H1 (cell line): ENCODE measurements at regions not wholly inside any gene's neighbourhood (a gene's known extent, or its start where the extent isn't known, plus 50 kb on each side); places are given as distances from the start of the nearest gene placed in this dataset.

Source experiments
- RAD21 ChIP-seq, 2 experiments: IDR thresholded peaks in 1 of 2; conservative IDR thresholded peaks in 1 of 2; 2 replicates each; pipeline ENCODE4 v1.6.1; 2011; ENCODE audit warnings: low read depth in 2 of 2, low read length in 2 of 2, improper control_type of control experiment in 1 of 2, inconsistent platforms in 1 of 2, mild to moderate bottlenecking in 1 of 2, moderate library complexity in 1 of 2
- SP1 ChIP-seq: IDR thresholded peaks from 2 replicates; pipeline ENCODE4 v1.6.1; 2011; ENCODE audit warnings: low read depth, low read length
- SUZ12 ChIP-seq: fragments of 200-600 bp; sonication (generic); IDR thresholded peaks from 2 replicates; pipeline ENCODE4 v1.6.1; 2012; ENCODE audit warnings: mild to moderate bottlenecking, inconsistent platforms, low read length, moderate library complexity, mixed read lengths
- TAF1 ChIP-seq: IDR thresholded peaks from 2 replicates; pipeline ENCODE4 v1.6.1; 2011; ENCODE audit warnings: mild to moderate bottlenecking, low read depth, low read length
- ZNF274 ChIP-seq: IDR thresholded peaks from 2 replicates; pipeline ENCODE4 v1.7.0; 2012; ENCODE audit warnings: low read length, borderline replicate concordance; ENCODE audit errors: extremely low read depth

GRCh38 chrX:39152106-39152649, 350.9 kb downstream of the MID1IP1 start (continued):
- TF ChIP-seq TAF1: no peak
- TF ChIP-seq SP1: no peak
- TF ChIP-seq SUZ12: no peak
- peak; percentile 72 to 83 for TF ChIP-seq RAD21 (IDR thresholded peaks at IDR 0.05 in 1 of 2, conservative IDR thresholded peaks at IDR 0.05 in 1 of 2; ENCODE audit: low read depth in 2 of 2, low read length in 2 of 2)
- no peak for TF ChIP-seq ZNF274
